ENCODE measurements at regions not wholly inside any gene's neighbourhood (a gene's known extent, or its start where the extent isn't known, plus 50 kb on each side); places are given as distances from the start of the nearest gene placed in this dataset.

DNA sequence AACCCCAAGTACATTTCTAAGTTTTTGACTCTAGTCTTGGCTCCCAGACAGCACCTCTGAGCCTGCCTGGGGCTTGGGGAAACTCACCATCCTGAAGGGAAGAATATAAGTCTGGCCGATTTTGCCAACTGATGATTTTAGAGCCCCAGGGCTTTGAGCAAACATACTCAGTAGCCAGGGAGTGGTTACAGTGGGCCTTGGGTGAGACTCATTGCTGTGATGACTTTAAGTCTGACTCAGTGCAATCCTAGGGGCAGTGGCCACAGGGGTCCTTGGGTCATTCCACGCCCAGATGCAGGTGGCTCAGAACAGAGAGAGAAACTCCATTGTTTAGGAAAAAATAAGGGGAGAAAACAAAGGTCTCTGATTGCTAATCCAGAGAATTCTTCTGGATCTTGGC is 312.0 kb upstream of the EDIL3 start:
- Histone ChIP-seq H3K4me3 (ENCODE audit: low read depth, low read length) (no peak overlapping the region), H3K36me3 (ENCODE audit: insufficient read depth) (no peaks in the 10 kb centered on the region), H3K4me1 (ENCODE audit: insufficient read depth) (no peaks in the 10 kb centered on the region), H3K27ac (ENCODE audit: low read depth) (no peak overlapping the region)
- no peak for DNase-seq (ENCODE audit: extremely low spot score)
- 88% methylated on average over 2 of the region's 2 CpGs for WGBS

DNA sequence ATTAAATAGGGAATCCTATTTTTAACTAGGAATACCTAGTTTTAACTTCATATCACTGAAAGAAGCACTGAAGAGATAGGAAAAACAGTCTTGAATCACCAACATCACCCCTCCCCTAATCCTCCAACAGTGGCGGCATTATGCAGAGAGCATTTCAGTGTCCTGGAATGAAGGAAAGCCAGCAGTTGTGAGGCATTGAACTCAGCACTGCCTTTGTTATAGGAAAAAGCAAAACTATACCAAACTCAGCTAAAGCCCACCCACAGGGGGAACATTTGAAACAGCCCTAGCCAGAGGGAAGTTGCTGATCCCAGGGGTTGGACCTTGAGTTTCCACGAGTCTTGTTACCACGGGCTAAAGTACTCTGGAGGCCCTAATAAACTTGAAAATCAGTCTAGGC is 310.6 kb upstream of the EDIL3 start:
- no peak overlapping the region for H3K4me3 ChIP-seq (ENCODE audit: low read depth, low read length)
- no peaks in the 10 kb centered on the region for H3K36me3 ChIP-seq (ENCODE audit: insufficient read depth)
- H3K27ac ChIP-seq (ENCODE audit: low read depth): no peak overlapping the region
- 85% methylated on average over 3 of the region's 3 CpGs for WGBS
- H3K4me1 ChIP-seq (ENCODE audit: insufficient read depth): no peaks in the 10 kb centered on the region
- DNase-seq (ENCODE audit: extremely low spot score): no peak

- 76% methylated on average over 4 of the region's 4 CpGs for WGBS
- H3K4me1 ChIP-seq (ENCODE audit: insufficient read depth): no peaks in the 10 kb centered on the region
- no peak overlapping the region for H3K27ac ChIP-seq (ENCODE audit: low read depth)
- no peak for DNase-seq (ENCODE audit: extremely low spot score)
- H3K36me3 ChIP-seq (ENCODE audit: insufficient read depth): no peaks in the 10 kb centered on the region
- no peak overlapping the region for H3K4me3 ChIP-seq (ENCODE audit: low read depth, low read length)
These were observed 308.6 kb upstream of the EDIL3 start for GRCh38 chr5:84693256-84693655.

DNA sequence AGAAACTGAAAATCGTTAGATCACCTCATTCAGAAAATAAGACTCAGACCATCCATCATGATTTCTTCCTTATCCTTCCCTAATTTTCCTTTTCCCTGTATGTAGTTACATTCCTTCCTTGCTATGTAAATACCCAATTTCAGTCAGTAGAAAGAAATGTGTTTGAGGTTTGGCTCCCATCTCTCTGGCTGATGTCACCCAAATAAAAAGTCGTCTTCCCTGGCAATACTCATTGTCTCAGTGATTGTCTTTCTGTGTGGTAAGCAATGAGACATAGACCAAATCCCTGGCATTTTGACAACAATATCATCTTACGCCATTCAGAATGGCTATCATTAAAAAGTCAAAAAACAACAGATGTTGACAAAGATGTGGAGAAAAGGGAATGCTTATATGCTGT is 303.9 kb upstream of the EDIL3 start:
- 34% methylated on average over 3 of the region's 3 CpGs for WGBS
- Histone ChIP-seq H3K36me3 (ENCODE audit: insufficient read depth) (no peaks in the 10 kb centered on the region), H3K4me3 (ENCODE audit: low read depth, low read length) (no peak overlapping the region), H3K27ac (ENCODE audit: low read depth) (no peak overlapping the region), H3K4me1 (ENCODE audit: insufficient read depth) (no peaks in the 10 kb centered on the region)
- DNase-seq (ENCODE audit: extremely low spot score): no peak

DNA sequence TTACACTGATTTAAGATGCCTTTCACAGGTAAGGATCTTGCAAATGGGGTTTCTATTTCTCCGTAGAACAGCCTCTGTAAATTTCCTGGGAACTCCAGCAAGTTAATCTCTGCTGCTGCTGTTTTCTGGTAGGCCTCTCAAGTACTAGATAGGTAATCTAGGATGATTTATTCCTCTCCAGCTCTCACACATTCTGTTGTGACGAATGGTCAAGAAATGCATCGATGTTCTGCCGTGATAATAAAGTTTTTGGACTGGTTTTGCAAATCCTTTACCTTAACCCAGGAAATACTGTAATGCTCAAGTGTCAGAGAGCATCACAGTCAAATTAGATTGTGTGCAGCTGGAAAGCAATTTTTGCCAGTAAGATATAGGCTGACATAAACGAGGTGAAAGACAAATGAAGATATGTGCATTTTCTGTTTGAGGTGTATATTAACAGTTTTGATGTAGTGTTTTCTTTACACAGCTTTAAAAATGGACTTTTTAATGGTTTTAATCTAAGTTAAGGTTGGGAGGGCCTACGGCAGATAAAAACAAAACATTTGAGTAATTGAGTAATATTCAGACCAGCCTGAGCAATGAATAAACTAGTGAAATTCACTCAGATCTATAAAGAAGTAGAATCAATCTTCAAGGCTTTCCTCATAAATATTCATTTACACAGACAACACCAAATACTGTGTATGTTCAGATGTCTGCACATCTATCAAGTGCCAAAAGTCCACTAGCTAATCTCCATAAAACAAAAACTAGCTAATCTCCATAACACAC is 300.6 kb upstream of the EDIL3 start:
- Histone ChIP-seq H3K27ac (ENCODE audit: low read depth) (no peak overlapping the region), H3K36me3 (ENCODE audit: insufficient read depth) (no peaks in the 10 kb centered on the region), H3K4me3 (ENCODE audit: low read depth, low read length) (no peak overlapping the region), H3K4me1 (ENCODE audit: insufficient read depth) (no peaks in the 10 kb centered on the region)
- 24% methylated on average over 6 of the region's 6 CpGs for WGBS
- DNase-seq (ENCODE audit: extremely low spot score): no peak

DNA sequence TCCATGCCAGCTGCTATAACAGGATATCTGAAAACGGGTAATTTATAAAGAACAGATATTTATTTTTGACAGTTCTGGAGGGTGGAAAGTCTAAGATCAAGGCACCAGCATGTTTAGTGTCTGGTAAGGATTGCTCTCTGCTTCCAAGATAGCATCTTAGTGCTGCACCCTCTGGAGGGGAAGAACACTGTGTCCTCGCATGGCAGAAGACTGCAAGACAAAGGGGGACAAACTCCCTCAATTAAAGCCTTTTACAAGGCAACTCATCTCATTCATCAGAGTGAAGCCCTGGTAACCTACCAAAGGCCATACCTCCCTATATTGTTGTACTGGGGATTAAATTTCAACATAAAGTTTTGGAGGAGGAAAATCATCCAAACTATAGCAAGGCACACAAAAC is 298.9 kb upstream of the EDIL3 start:
- no peaks in the 10 kb centered on the region for H3K4me1 ChIP-seq (ENCODE audit: insufficient read depth)
- 76% methylated on average over 2 of the region's 2 CpGs for WGBS
- no peak overlapping the region for H3K4me3 ChIP-seq (ENCODE audit: low read depth, low read length)
- no peak overlapping the region for H3K27ac ChIP-seq (ENCODE audit: low read depth)
- DNase-seq (ENCODE audit: extremely low spot score): no peak
- no peaks in the 10 kb centered on the region for H3K36me3 ChIP-seq (ENCODE audit: insufficient read depth)

- Histone ChIP-seq H3K27ac (ENCODE audit: low read depth) (no peak overlapping the region), H3K36me3 (ENCODE audit: insufficient read depth) (no peaks in the 10 kb centered on the region), H3K4me1 (ENCODE audit: insufficient read depth) (no peaks in the 10 kb centered on the region), H3K4me3 (ENCODE audit: low read depth, low read length) (no peak overlapping the region)
- WGBS: 62% methylated on average over 1 of the region's 1 CpG
- no peak for DNase-seq (ENCODE audit: extremely low spot score)
These were observed 297.9 kb upstream of the EDIL3 start for GRCh38 chr5:84682531-84682930.

- H3K4me1 ChIP-seq (ENCODE audit: insufficient read depth): no peaks in the 10 kb centered on the region
- H3K36me3 ChIP-seq (ENCODE audit: insufficient read depth): no peaks in the 10 kb centered on the region
- H3K4me3 ChIP-seq (ENCODE audit: low read depth, low read length): no peak overlapping the region
- no peak overlapping the region for H3K27ac ChIP-seq (ENCODE audit: low read depth)
- no peak for DNase-seq (ENCODE audit: extremely low spot score)
These were observed 296.2 kb upstream of the EDIL3 start for GRCh38 chr5:84680908-84681307.

- Histone ChIP-seq H3K27ac (ENCODE audit: low read depth) (no peak overlapping the region), H3K4me1 (ENCODE audit: insufficient read depth) (no peaks in the 10 kb centered on the region)
- 78% methylated on average over 3 of the region's 3 CpGs for WGBS
These were observed 289.1 kb upstream of the EDIL3 start for GRCh38 chr5:84673785-84674184.

DNA sequence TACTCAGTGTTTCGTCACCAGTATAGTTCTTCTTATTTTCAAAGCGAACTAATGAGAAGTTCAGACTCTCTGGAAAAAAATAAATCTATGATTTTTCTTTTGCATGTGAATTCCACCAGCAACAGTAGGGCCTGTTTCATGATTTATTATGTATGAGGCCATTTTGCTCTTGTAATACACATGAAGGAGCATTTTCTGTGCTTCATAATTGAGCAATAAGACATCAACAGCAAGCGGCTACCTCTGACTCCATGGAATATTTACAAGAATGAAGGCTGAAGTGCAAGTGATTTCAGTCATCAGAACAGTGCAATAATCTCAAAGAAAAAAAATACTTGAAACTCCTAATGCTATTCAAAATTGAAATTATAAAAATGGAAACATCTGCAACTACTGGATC is 282.9 kb upstream of the EDIL3 start:
- Histone ChIP-seq H3K4me3 (ENCODE audit: low read depth, low read length) (no peak overlapping the region), H3K4me1 (ENCODE audit: insufficient read depth) (no peaks in the 10 kb centered on the region), H3K27ac (ENCODE audit: low read depth) (no peak overlapping the region), H3K36me3 (ENCODE audit: insufficient read depth) (no peaks in the 10 kb centered on the region)
- no peak for DNase-seq (ENCODE audit: extremely low spot score)
- WGBS: 93% methylated on average over 3 of the region's 3 CpGs

More at GRCh38 chr5:84673785-84674184, 289.1 kb upstream of the EDIL3 start:
- Histone ChIP-seq H3K4me3 (ENCODE audit: low read depth, low read length) (no peak overlapping the region), H3K36me3 (ENCODE audit: insufficient read depth) (no peaks in the 10 kb centered on the region)
- no peak for DNase-seq (ENCODE audit: extremely low spot score)

DNA sequence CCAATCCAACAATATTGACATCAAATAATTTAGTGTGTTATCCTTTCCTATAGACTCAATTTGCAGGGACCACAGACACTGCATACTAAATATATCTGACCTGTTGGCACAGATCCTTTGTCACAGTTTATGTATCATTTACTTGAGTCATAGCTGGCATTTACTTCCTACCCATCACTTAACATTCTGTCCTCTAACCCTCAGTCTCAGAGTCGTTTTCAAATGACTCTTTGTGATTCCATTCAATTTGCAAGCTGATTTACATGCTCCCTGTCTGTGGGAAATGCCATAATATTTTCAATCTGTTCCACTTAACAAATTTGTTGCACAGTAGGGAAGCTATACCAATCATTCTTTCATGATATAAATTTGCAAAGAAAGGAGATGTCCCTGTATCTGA is 265.7 kb upstream of the EDIL3 start:
- Histone ChIP-seq H3K36me3 (ENCODE audit: insufficient read depth) (no peaks in the 10 kb centered on the region), H3K27ac (ENCODE audit: low read depth) (no peak overlapping the region), H3K4me3 (ENCODE audit: low read depth, low read length) (no peak overlapping the region), H3K4me1 (ENCODE audit: insufficient read depth) (no peaks in the 10 kb centered on the region)
- WGBS: 22% methylated on average over 1 of the region's 1 CpG
- no peak for DNase-seq (ENCODE audit: extremely low spot score)

- Histone ChIP-seq H3K4me3 (ENCODE audit: low read depth, low read length) (no peak overlapping the region), H3K27ac (ENCODE audit: low read depth) (no peak overlapping the region), H3K4me1 (ENCODE audit: insufficient read depth) (no peaks in the 10 kb centered on the region), H3K36me3 (ENCODE audit: insufficient read depth) (no peaks in the 10 kb centered on the region)
- no peak for DNase-seq (ENCODE audit: extremely low spot score)
- 72% methylated on average over 2 of the region's 2 CpGs for WGBS
These were observed 262.9 kb upstream of the EDIL3 start for GRCh38 chr5:84647581-84647980.

GRCh38 chr5:84642795-84643194 is 258.1 kb upstream of the EDIL3 start:
- Histone ChIP-seq H3K27ac (ENCODE audit: low read depth) (no peak overlapping the region), H3K36me3 (ENCODE audit: insufficient read depth) (no peaks in the 10 kb centered on the region), H3K4me3 (ENCODE audit: low read depth, low read length) (no peak overlapping the region), H3K4me1 (ENCODE audit: insufficient read depth) (no peaks in the 10 kb centered on the region)
- no peak for DNase-seq (ENCODE audit: extremely low spot score)
- 70% methylated on average over 2 of the region's 2 CpGs for WGBS

- no peaks in the 10 kb centered on the region for H3K36me3 ChIP-seq (ENCODE audit: insufficient read depth)
- WGBS: 95% methylated on average over 8 of the region's 8 CpGs
- no peak for DNase-seq (ENCODE audit: extremely low spot score)
These were observed 257.6 kb upstream of the EDIL3 start for GRCh38 chr5:84642324-84642723.

More at GRCh38 chr5:84642324-84642723, 257.6 kb upstream of the EDIL3 start:
- H3K4me3 ChIP-seq (ENCODE audit: low read depth, low read length): no peak overlapping the region
- H3K27ac ChIP-seq (ENCODE audit: low read depth): no peak overlapping the region
- no peaks in the 10 kb centered on the region for H3K4me1 ChIP-seq (ENCODE audit: insufficient read depth)

Data from urinary bladder (tissue), 3 donors.